ENCODE measurements at regions not wholly inside any gene's neighbourhood (a gene's known extent, or its start where the extent isn't known, plus 50 kb on each side); places are given as distances from the start of the nearest gene placed in this dataset.
"Not testable (repeated sequence)": the region's sequence is repeated elsewhere in the genome, so short reads cannot be mapped to it uniquely, and the experiment has no call there.

DNA sequence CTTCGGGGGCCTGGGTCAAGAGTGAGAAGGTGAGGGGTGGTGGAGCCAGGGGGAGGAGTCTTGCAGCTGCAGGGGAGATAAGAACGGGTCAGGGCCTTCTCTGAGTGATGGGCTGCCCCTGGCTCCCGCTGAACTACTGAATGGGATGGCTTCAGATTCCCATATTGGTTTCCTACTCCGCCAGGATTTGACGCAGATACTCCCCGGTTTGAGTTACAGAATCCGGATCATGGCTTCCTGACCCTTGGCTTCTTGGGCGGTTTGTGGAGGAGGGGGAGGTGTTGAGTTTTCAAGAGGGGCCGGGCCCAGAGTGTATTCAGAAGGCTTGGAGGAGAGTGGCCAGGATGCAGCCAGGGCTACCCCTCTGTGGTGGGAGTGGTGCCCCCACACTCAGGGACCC, 119.9 kb upstream of the ATP2B2 start:
- no peak for DNase-seq (ENCODE audit: low read depth in 2 of 2)

GRCh38 chr3:10627884-10628572, 122.6 kb upstream of the ATP2B2 start:
- DNase-seq (ENCODE audit: low read depth in 2 of 2) = no peak

DNA sequence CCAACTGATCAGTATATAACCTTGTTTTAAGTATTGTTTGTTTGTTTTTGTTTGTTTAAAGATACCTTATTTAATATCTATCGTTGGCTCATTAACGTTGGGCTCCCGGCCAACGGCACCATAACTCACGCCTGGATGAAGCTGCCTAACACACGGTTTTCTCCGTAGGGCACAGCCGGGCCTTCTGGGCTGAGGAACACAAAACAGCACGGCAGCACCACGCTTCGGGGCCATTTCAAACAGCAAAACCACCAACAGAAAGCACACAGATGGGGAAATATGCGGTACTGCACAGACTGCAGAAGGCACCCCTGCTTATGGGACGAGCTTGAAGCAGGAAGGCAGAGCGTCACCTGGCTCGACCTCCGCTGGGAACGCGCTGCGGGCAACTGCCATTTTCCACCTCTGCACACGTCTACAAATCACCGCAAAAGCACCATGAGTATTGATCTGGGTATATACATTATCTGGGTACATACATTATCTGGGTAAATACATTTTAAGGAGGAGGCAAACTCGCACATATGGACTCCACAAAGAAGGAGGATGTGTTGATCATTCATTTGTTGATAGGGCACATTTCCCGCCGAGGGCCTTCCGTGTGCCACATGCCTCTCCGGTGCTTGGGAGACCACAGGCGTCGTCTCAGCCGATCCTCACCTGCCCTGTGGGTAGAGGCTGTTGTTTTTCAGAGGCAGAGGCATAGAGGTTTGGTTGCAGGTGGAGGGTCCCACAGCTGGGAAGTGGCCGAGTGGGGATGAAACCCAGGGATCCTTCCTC, 123.7 kb upstream of the ATP2B2 start:
- no peak for DNase-seq (ENCODE audit: low read depth in 2 of 2)

GRCh38 chr3:10629671-10630040, 124.3 kb upstream of the ATP2B2 start:
- DNase-seq (ENCODE audit: low read depth in 2 of 2) = no peak

GRCh38 chr3:10631224-10631623, 125.8 kb upstream of the ATP2B2 start:
- no peak for DNase-seq (ENCODE audit: low read depth in 2 of 2)

GRCh38 chr3:10632125-10632524, 126.7 kb upstream of the ATP2B2 start:
- DNase-seq (ENCODE audit: low read depth in 2 of 2) = no peak

- DNase-seq (ENCODE audit: low read depth in 2 of 2) = no peak
Observed at GRCh38 chr3:10632741-10633140, 127.4 kb upstream of the ATP2B2 start.

GRCh38 chr3:10635446-10636076, 130.2 kb upstream of the ATP2B2 start:
- no peak for DNase-seq (ENCODE audit: low read depth in 2 of 2)

- DNase-seq (ENCODE audit: low read depth in 2 of 2) = no peak
Observed at GRCh38 chr3:10637342-10637741, 132.0 kb upstream of the ATP2B2 start.

GRCh38 chr3:10638466-10638865, 133.1 kb upstream of the ATP2B2 start:
- no peak for DNase-seq (ENCODE audit: low read depth in 2 of 2)

GRCh38 chr3:10641760-10642159, 136.4 kb upstream of the ATP2B2 start:
- DNase-seq (ENCODE audit: low read depth in 2 of 2) = no peak

DNA sequence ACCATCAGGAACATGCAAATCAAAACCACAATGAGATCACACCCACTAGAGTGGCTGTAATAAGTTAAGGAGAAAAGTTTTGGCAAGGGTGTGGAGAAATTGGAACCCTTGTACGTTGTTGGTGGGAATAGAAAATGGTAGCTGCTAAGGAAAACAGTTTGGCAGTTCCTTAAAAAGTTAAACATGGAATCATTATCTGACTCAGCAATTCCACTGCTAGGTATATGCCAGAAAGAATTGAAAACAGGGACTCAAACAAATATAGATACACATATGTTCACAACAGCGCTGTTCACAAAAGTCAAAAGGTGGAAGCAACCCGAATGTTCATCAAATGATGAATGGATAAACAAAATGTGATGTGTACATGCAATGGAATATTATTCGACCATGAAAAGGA, 138.8 kb upstream of the ATP2B2 start:
- no peak for DNase-seq (ENCODE audit: low read depth in 2 of 2)

GRCh38 chr3:10645800-10646199, 140.4 kb upstream of the ATP2B2 start:
- no peak for DNase-seq (ENCODE audit: low read depth in 2 of 2)

GRCh38 chr3:10646531-10647335, 141.3 kb upstream of the ATP2B2 start:
- DNase-seq (ENCODE audit: low read depth in 2 of 2) = no peak

GRCh38 chr3:10647376-10647775, 142.0 kb upstream of the ATP2B2 start:
- no peak for DNase-seq (ENCODE audit: low read depth in 2 of 2)

DNA sequence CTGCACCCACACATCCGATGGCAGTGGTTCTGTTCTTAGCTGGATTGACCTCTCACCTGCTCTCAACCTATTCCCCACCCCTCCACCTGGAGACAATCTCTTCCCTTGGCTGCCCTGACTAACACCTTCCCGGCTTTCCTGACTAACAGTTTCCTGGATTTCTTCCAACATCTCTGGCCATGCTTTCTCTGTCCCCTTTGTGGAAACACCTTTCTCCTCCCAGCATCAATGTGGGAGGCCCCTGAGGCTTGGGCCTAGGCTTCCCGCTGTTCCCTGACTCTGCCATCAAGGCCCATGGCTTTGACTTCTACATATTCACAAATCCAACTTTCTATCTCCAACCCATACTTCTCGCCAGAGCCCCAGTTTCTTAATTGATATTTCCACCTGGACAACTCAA, 142.8 kb upstream of the ATP2B2 start:
- no peak for DNase-seq (ENCODE audit: low read depth in 2 of 2)

DNA sequence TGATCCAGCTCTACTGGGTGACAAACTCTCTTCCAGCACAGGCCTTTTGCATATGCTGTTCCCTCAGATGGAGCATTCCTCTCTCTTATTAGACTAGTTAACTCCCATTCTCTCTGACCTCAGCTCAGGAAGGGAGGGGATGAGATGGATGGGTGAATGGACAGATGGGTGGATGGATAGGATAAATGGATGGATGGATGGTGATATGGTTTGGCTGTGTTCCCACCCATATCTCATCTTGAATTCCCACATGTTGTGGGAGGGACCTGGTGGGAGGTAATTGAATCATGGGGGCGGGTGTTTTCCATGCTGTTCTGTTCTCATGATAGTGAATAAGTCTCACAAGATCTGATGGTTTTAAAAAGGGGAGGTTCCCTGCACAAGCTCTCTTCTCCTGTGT, 144.1 kb upstream of the ATP2B2 start:
- DNase-seq (ENCODE audit: low read depth in 2 of 2) = not testable (repeated sequence)

DNA sequence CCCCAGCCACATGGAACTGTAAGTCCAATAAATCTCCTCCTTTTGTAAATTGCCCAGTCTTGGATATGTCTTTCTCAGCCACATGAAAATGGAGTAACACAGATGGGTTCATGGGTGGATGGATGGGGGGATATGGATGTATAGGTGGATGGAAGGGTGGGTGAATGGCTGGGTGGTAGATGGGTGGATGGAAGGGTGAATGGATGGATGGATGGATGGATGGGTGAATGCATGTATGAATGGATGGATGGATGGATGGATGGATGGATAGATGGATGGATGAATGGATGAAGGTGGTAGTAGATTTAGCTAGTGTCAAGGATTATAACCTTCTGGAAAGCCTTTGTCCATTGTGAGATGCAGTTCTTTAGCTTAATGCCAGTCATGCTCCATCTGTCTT, 146.1 kb upstream of the ATP2B2 start:
- DNase-seq (ENCODE audit: low read depth in 2 of 2) = no peak

DNA sequence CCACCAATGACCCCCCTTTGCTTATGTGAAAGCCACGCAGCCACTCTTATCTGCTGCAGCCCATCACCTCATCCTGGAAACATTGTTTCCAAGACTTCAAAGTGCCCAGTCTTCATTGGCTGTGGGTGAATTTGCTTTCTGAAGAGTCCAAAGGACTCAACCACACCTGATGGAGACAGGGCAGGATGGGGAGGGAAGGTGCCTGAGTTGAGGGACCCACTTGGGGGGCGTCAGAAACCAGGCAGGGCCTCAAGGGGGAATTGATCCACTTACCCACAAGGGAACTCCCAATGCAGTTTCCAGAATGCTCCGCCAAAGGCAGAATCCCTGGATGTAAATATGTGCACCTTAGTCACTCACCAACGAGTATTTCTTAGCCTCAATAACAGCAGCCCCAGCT, 147.9 kb upstream of the ATP2B2 start:
- DNase-seq (ENCODE audit: low read depth in 2 of 2) = no peak

GRCh38 chr3:10653866-10654611, 148.7 kb upstream of the ATP2B2 start:
- DNase-seq (ENCODE audit: low read depth in 2 of 2) = no peak

GRCh38 chr3:10655105-10655504, 149.7 kb upstream of the ATP2B2 start:
- no peak for DNase-seq (ENCODE audit: low read depth in 2 of 2)

Data from stimulated activated CD8-positive, alpha-beta memory T cell treated with anti-CD3 and anti-CD28 coated beads, Interleukin-15, amount 100 ng/mL, for 48 hours (primary cell).